Stimulated activated memory B cell treated with anti-CD40 and anti-IgM and Interleukin-4, amounts not matched to agents 10 μg/mL and 1 μg/mL and 100 μg/mL, for 72 hours (primary cell): ENCODE measurements at regions not wholly inside any gene's neighbourhood (a gene's known extent, or its start where the extent isn't known, plus 50 kb on each side); places are given as distances from the start of the nearest gene placed in this dataset.
A peak's percentile ranks its signal among the peaks of the same experiment; 100 is the strongest.

Source experiments
- ATAC-seq: fragments of 150-1000 bp; cut with Tn5 transposase; 2 replicates; pipeline ENCODE4 v1.10.0; 2021
- H3K27ac Mint-ChIP-seq: one replicate; pipeline ENCODE4 v1.8.0; 2022; ENCODE audit warnings: mild to moderate bottlenecking, mixed read lengths
- H3K27me3 Mint-ChIP-seq: one replicate; pipeline ENCODE4 v1.8.0; 2022; ENCODE audit warnings: mixed read lengths
- H3K36me3 Mint-ChIP-seq: one replicate; pipeline ENCODE4 v1.8.0; 2022; ENCODE audit warnings: mixed read lengths
- H3K4me1 Mint-ChIP-seq: one replicate; pipeline ENCODE4 v1.8.0; 2022; ENCODE audit warnings: mixed read lengths
- H3K4me3 Mint-ChIP-seq: one replicate; pipeline ENCODE4 v1.8.0; 2022; ENCODE audit warnings: mild to moderate bottlenecking, moderate library complexity, mixed read lengths
- H3K9me3 Mint-ChIP-seq: one replicate; pipeline ENCODE4 v1.8.0; 2022; ENCODE audit warnings: mixed read lengths

- peaks cover 7% of the 10 kb centered on the region for H3K36me3 Mint-ChIP-seq
- peak overlapping the region; percentile 81 for H3K27ac Mint-ChIP-seq
- no peaks in the 10 kb centered on the region for H3K27me3 Mint-ChIP-seq
- ATAC-seq, result peak; percentile 86
- H3K4me1 Mint-ChIP-seq, result peaks cover 63% of the 10 kb centered on the region
- peak overlapping the region; percentile 70 for H3K4me3 Mint-ChIP-seq
- H3K9me3 Mint-ChIP-seq, result peaks cover 9% of the 10 kb centered on the region
Measured at GRCh38 chr10:7484456-7485243, 73.8 kb upstream of the SFMBT2 start.

DNA sequence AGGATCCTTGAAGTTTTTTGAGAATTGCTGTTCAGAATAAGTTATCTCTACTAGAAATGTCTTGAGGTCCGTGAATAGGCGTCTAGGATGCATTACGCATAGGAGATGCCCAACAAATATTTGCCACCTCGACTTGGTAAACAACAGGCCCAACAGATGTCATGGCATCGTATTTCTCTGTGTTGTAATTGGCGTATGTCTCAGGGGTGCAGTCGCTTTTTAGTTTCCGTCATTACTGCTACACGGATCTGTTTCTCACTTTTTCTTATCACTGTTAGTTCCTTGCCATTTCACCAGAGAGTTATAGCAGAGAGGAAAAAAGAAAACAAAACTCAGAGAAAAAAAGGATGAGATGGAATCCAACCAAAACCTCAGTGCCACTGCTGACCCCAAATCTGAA, 73.0 kb upstream of the SFMBT2 start:
- no peak overlapping the region for H3K4me3 Mint-ChIP-seq
- H3K27ac Mint-ChIP-seq, result peak overlapping the region; percentile 81
- peaks cover 7% of the 10 kb centered on the region for H3K36me3 Mint-ChIP-seq
- H3K9me3 Mint-ChIP-seq, result peaks cover 9% of the 10 kb centered on the region
- H3K27me3 Mint-ChIP-seq, result no peaks in the 10 kb centered on the region
- H3K4me1 Mint-ChIP-seq, result peaks cover 60% of the 10 kb centered on the region
- ATAC-seq, result no peak

- Mint-ChIP-seq H3K27me3 (no peaks in the 10 kb centered on the region), H3K4me3 (no peak overlapping the region), H3K4me1 (peaks cover 64% of the 10 kb centered on the region), H3K36me3 (peaks cover 7% of the 10 kb centered on the region), H3K9me3 (peaks cover 9% of the 10 kb centered on the region), H3K27ac (peak overlapping the region; percentile 89)
- ATAC-seq, result no peak
Measured at GRCh38 chr10:7482992-7483391, 72.2 kb upstream of the SFMBT2 start.

- H3K27ac Mint-ChIP-seq, result peak overlapping the region; percentile 89
- peaks cover 7% of the 10 kb centered on the region for H3K9me3 Mint-ChIP-seq
- no peaks in the 10 kb centered on the region for H3K27me3 Mint-ChIP-seq
- peaks cover 72% of the 10 kb centered on the region for H3K4me1 Mint-ChIP-seq
- no peak for ATAC-seq
- H3K4me3 Mint-ChIP-seq, result no peak overlapping the region
- H3K36me3 Mint-ChIP-seq, result peaks cover 14% of the 10 kb centered on the region
Measured at GRCh38 chr10:7481368-7481765, 70.5 kb upstream of the SFMBT2 start.

- peak; percentile 93 for ATAC-seq
- H3K27ac Mint-ChIP-seq, result peak overlapping the region; percentile 89
- H3K4me3 Mint-ChIP-seq, result peak overlapping the region; percentile 72
- H3K4me1 Mint-ChIP-seq, result peaks cover 73% of the 10 kb centered on the region
- H3K27me3 Mint-ChIP-seq, result no peaks in the 10 kb centered on the region
- H3K36me3 Mint-ChIP-seq, result peaks cover 14% of the 10 kb centered on the region
- peaks cover 7% of the 10 kb centered on the region for H3K9me3 Mint-ChIP-seq
Measured at GRCh38 chr10:7480742-7481367, 70.0 kb upstream of the SFMBT2 start.

GRCh38 chr10:7479861-7480598, 69.2 kb upstream of the SFMBT2 start:
- peaks cover 74% of the 10 kb centered on the region for H3K4me1 Mint-ChIP-seq
- peaks cover 7% of the 10 kb centered on the region for H3K9me3 Mint-ChIP-seq
- H3K27me3 Mint-ChIP-seq, result no peaks in the 10 kb centered on the region
- ATAC-seq, result no peak
- peak overlapping the region; percentile 56 for H3K4me3 Mint-ChIP-seq
- H3K27ac Mint-ChIP-seq, result peak overlapping the region; percentile 89
- peaks cover 14% of the 10 kb centered on the region for H3K36me3 Mint-ChIP-seq

- Mint-ChIP-seq H3K36me3 (peaks cover 14% of the 10 kb centered on the region), H3K27me3 (no peaks in the 10 kb centered on the region), H3K27ac (peak overlapping the region; percentile 89), H3K4me1 (peaks cover 72% of the 10 kb centered on the region), H3K9me3 (peaks cover 7% of the 10 kb centered on the region), H3K4me3 (peak overlapping the region; percentile 45)
- ATAC-seq, result no peak
Measured at GRCh38 chr10:7478727-7479457, 68.1 kb upstream of the SFMBT2 start.

- no peak overlapping the region for H3K4me3 Mint-ChIP-seq
- peak overlapping the region; percentile 63 for H3K27ac Mint-ChIP-seq
- H3K9me3 Mint-ChIP-seq, result peaks cover 3% of the 10 kb centered on the region
- H3K4me1 Mint-ChIP-seq, result peaks cover 70% of the 10 kb centered on the region
- H3K27me3 Mint-ChIP-seq, result no peaks in the 10 kb centered on the region
- peaks cover 7% of the 10 kb centered on the region for H3K36me3 Mint-ChIP-seq
- no peak for ATAC-seq
Measured at GRCh38 chr10:7477538-7478334, 66.9 kb upstream of the SFMBT2 start.

DNA sequence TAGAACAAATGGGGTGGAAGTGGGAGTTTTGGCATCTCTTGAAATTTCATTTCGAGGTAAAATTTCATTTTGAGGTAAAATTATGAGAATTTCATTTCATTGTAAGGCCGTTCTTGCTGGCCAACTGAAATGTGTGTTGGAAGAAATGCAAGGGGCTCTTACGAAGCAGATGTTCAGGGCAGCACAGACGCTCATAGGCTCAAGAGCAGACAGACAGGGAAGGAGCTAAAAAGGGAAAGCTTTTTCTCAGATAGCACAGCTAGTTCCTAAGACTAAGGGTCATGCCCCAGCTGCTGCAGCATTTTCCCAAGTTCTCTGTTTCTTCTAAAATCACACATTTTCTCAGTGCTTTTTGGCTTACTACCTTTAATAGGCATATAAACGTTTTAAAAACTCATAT, 65.1 kb upstream of the SFMBT2 start:
- peak overlapping the region; percentile 20 for H3K27ac Mint-ChIP-seq
- peaks cover 7% of the 10 kb centered on the region for H3K36me3 Mint-ChIP-seq
- ATAC-seq, result no peak
- H3K4me1 Mint-ChIP-seq, result peaks cover 74% of the 10 kb centered on the region
- H3K9me3 Mint-ChIP-seq, result peaks cover 3% of the 10 kb centered on the region
- H3K27me3 Mint-ChIP-seq, result no peaks in the 10 kb centered on the region
- peak overlapping the region; percentile 42 for H3K4me3 Mint-ChIP-seq

DNA sequence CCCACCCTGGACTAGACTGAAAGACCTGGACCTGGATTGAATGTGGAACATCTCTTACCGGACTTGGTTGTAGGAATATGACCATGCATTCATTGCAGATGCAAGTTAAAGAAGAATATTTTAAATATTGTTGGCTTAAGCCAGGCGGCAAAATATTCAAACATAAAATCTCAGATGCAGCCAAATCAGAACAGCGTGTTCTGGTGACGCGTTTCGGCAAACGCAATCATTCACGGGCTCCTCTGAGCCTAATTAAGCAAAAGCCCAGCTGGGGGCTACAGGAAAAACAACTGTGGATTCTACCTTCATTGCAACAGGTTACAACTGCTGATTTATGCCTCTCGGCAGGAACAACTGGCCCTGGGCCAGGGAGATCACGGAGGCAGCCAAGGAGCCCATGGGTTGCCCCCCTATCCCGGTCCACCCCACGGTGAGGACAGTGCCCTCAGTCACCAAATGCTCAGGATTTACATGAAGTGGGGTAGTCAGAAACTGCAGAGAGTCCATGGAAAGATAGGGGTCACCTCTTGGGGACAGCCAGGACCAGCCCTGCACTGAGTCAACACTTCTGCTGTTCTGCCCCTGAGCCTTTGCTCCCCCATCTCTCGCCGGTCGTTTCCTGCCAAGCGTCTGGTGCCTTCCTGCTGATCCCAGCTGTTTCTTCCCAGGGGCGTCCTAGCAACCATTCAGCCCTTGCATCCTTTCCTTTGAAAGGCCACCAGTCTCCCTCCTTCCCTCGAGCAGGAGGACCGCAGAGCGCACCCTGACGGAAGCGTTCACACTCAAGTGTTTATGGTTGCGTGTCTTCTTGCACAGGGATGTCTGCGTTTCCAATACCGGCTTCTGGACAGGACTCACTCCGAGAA, 64.4 kb upstream of the SFMBT2 start:
- peak overlapping the region; percentile 42 for H3K4me3 Mint-ChIP-seq
- no peak for ATAC-seq
- peaks cover 7% of the 10 kb centered on the region for H3K36me3 Mint-ChIP-seq
- H3K9me3 Mint-ChIP-seq, result peaks cover 3% of the 10 kb centered on the region
- peak overlapping the region; percentile 20 for H3K27ac Mint-ChIP-seq
- H3K4me1 Mint-ChIP-seq, result peaks cover 74% of the 10 kb centered on the region
- H3K27me3 Mint-ChIP-seq, result no peaks in the 10 kb centered on the region

DNA sequence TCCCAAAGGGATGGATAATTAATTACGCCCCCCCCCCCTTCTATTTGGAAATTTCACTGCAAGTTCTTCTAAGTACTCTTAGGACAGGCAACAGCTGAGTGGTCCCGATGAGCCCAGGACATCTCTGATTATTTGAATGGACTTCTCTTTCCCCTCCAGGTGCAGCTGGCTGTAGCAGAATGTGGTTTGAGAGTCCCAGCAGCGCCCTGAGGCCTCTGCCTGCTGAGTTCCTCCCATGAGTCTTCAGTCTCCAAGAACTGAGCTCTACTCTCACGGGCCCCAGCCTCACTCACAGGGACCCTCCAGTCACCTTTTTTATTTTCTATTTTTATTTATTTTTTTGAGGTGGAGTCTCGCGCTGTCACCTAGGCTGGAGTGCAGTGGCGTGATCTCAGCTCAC, 63.6 kb upstream of the SFMBT2 start:
- no peak for ATAC-seq
- Mint-ChIP-seq H3K36me3 (peaks cover 7% of the 10 kb centered on the region), H3K4me3 (no peak overlapping the region), H3K9me3 (peaks cover 3% of the 10 kb centered on the region), H3K27ac (no peak overlapping the region), H3K27me3 (no peaks in the 10 kb centered on the region), H3K4me1 (peaks cover 72% of the 10 kb centered on the region)

GRCh38 chr10:7473474-7473873, 62.6 kb upstream of the SFMBT2 start:
- Mint-ChIP-seq H3K27ac (no peak overlapping the region), H3K27me3 (no peaks in the 10 kb centered on the region), H3K9me3 (peaks cover 3% of the 10 kb centered on the region), H3K4me3 (no peak overlapping the region), H3K4me1 (peaks cover 70% of the 10 kb centered on the region), H3K36me3 (peaks cover 7% of the 10 kb centered on the region)
- no peak for ATAC-seq

- Mint-ChIP-seq H3K4me3 (peak overlapping the region; percentile 67), H3K36me3 (no peaks in the 10 kb centered on the region), H3K9me3 (no peaks in the 10 kb centered on the region), H3K27ac (peak overlapping the region; percentile 80), H3K4me1 (peaks cover 60% of the 10 kb centered on the region), H3K27me3 (no peaks in the 10 kb centered on the region)
- peak; percentile 97 for ATAC-seq
Measured at GRCh38 chr10:7471720-7472367, 61.0 kb upstream of the SFMBT2 start.
